Gastrocnemius medialis (tissue), 4 donors: ENCODE measurements at regions not wholly inside any gene's neighbourhood (a gene's known extent, or its start where the extent isn't known, plus 50 kb on each side); places are given as distances from the start of the nearest gene placed in this dataset.

ENCODE experiments used
- ATAC-seq, 2 donors: fragments of 150-250 bp; one replicate each; pipeline ENCODE4 v1.9.1; 2016
- DNase-seq, 2 donors: peaks; one replicate each; pipeline ENCODE4 v3.0.0-alpha.2; 2019
- H3K27ac ChIP-seq, 4 donors: fragments of 200-600 bp; sonication (generic); 1 replicate in 1 of 4; 2 replicates in 3 of 4; pipeline ENCODE4 v1.5.1; 2016 to 2018; ENCODE audit warnings: mild to moderate bottlenecking in 2 of 4, moderate library complexity in 1 of 4
- H3K27me3 ChIP-seq, 3 donors: fragments of 200-600 bp; sonication (generic) in 2 of 3; 1 replicate in 1 of 3; 2 replicates in 2 of 3; pipeline versions ENCODE4 v1.5.1 to v1.6.0; 2016 to 2019; ENCODE audit warnings: mild to moderate bottlenecking in 1 of 3, moderate library complexity in 1 of 3
- H3K36me3 ChIP-seq, 2 donors: fragments of 200-600 bp; sonication (generic) in 1 of 2; one replicate each; pipeline ENCODE4 v1.5.1; 2017 to 2018
- H3K4me1 ChIP-seq, 2 donors: fragments of 200-600 bp; sonication (generic) in 1 of 2; one replicate each; pipeline ENCODE4 v1.5.1; 2016 to 2017; ENCODE audit warnings: mild to moderate bottlenecking in 2 of 2
- H3K4me3 ChIP-seq, 4 donors: fragments of 200-600 bp; sonication (generic) in 3 of 4; 1 replicate in 1 of 4; 2 replicates in 3 of 4; pipeline ENCODE4 v1.5.1; 2016 to 2019; ENCODE audit warnings: mild to moderate bottlenecking in 2 of 4
- H3K9me3 ChIP-seq, 3 donors: fragments of 200-600 bp; sonication (generic) in 2 of 3; 1 replicate in 1 of 3; 2 replicates in 2 of 3; pipeline ENCODE4 v1.5.1; 2016 to 2019
- CTCF ChIP-seq, 5 experiments: fragments of 450-650 bp in 3 of 5; fragments of 200-600 bp in 2 of 5; sonication (generic) in 2 of 5; IDR thresholded peaks in 4 of 5; conservative IDR thresholded peaks in 1 of 5; 1 replicate in 4 of 5; 2 replicates in 1 of 5; pipeline ENCODE4 v1.5.1; 2016 to 2019; ENCODE audit warnings: antibody characterized with exemption in 5 of 5, mild to moderate bottlenecking in 3 of 5, moderate library complexity in 3 of 5
- POLR2A ChIP-seq, 2 donors: fragments of 450-650 bp; IDR thresholded peaks; one replicate each; pipeline ENCODE4 v1.6.1; 2017; ENCODE audit warnings: antibody characterized with exemption in 2 of 2, mild to moderate bottlenecking in 2 of 2, moderate library complexity in 2 of 2
- in situ Hi-C, 4 donors: fragments of 200-750 bp; cut with MboI; loops; one replicate each; pipeline versions ENCODE4 v1.15.0 to v1.8.0; 2017; ENCODE audit warnings: low sequenced_read_pairs in 4 of 4
- intact Hi-C: fragments of 100-400 bp; cut with DNase I; formaldehyde crosslinking; loops from one replicate; pipeline ENCODE4 v1.15.1; 2023; ENCODE audit warnings: low total_unique reads

- in situ Hi-C loops (no loop called here), intact Hi-C loops (no loop called here)
- no peak for DNase-seq
- Histone ChIP-seq H3K36me3 (no peaks in the 10 kb centered on the region), H3K27ac (no peak overlapping the region), H3K4me1 (peaks cover 0 to 3% of the 10 kb centered on the region in 2 donors), H3K27me3 (peaks cover 17 to 38% (median 28%) of the 10 kb centered on the region in 3 donors), H3K4me3 (no peak overlapping the region), H3K9me3 (no peaks in the 10 kb centered on the region)
- TF ChIP-seq CTCF (IDR thresholded peaks at IDR 0.05 in 4 of 5, conservative IDR thresholded peaks at IDR 0.05 in 1 of 5): no peak
- no peak for TF ChIP-seq POLR2A (IDR thresholded peaks at IDR 0.05)
- ATAC-seq: no peak
Observed at GRCh38 chr7:66503036-66503370, 125.7 kb upstream of the KCTD7 start.

GRCh38 chr7:66503551-66504031, 125.1 kb upstream of the KCTD7 start:
- no peaks in the 10 kb centered on the region for H3K9me3 ChIP-seq
- ATAC-seq (no peak), DNase-seq (no peak)
- H3K27me3 ChIP-seq: peaks cover 17 to 38% (median 34%) of the 10 kb centered on the region in 3 donors
- TF ChIP-seq POLR2A (IDR thresholded peaks at IDR 0.05) (no peak), CTCF (IDR thresholded peaks at IDR 0.05 in 4 of 5, conservative IDR thresholded peaks at IDR 0.05 in 1 of 5) (no peak)
- in situ Hi-C loops: no loop called here
- H3K4me3 ChIP-seq: no peak overlapping the region
- no peaks in the 10 kb centered on the region for H3K36me3 ChIP-seq
- peaks cover 0 to 3% of the 10 kb centered on the region in 2 donors for H3K4me1 ChIP-seq
- intact Hi-C loops: no loop called here
- H3K27ac ChIP-seq: no peak overlapping the region

GRCh38 chr7:66504131-66504530, 124.5 kb upstream of the KCTD7 start:
- in situ Hi-C loops: no loop called here
- DNase-seq: no peak
- H3K36me3 ChIP-seq: no peaks in the 10 kb centered on the region
- no peak overlapping the region for H3K27ac ChIP-seq
- H3K27me3 ChIP-seq: peaks cover 17 to 38% (median 35%) of the 10 kb centered on the region in 3 donors
- no peak for TF ChIP-seq POLR2A (IDR thresholded peaks at IDR 0.05)
- no peak for TF ChIP-seq CTCF (IDR thresholded peaks at IDR 0.05 in 4 of 5, conservative IDR thresholded peaks at IDR 0.05 in 1 of 5)
- H3K4me3 ChIP-seq: no peak overlapping the region
- ATAC-seq: no peak
- H3K4me1 ChIP-seq: peaks cover 0 to 3% of the 10 kb centered on the region in 2 donors
- no peaks in the 10 kb centered on the region for H3K9me3 ChIP-seq
- intact Hi-C loops: no loop called here

- Histone ChIP-seq H3K9me3 (no peaks in the 10 kb centered on the region), H3K4me1 (peaks cover 0 to 3% of the 10 kb centered on the region in 2 donors), H3K4me3 (no peak overlapping the region), H3K27me3 (peaks cover 17 to 38% (median 35%) of the 10 kb centered on the region in 3 donors), H3K27ac (no peak overlapping the region), H3K36me3 (no peaks in the 10 kb centered on the region)
- intact Hi-C loops (no loop called here), in situ Hi-C loops (no loop called here)
- no peak for TF ChIP-seq CTCF (IDR thresholded peaks at IDR 0.05 in 4 of 5, conservative IDR thresholded peaks at IDR 0.05 in 1 of 5)
- TF ChIP-seq POLR2A (IDR thresholded peaks at IDR 0.05): no peak
- DNase-seq (no peak), ATAC-seq (no peak)
Observed at GRCh38 chr7:66505009-66505408, 123.7 kb upstream of the KCTD7 start.
